ENCODE measurements at regions not wholly inside any gene's neighbourhood (a gene's known extent, or its start where the extent isn't known, plus 50 kb on each side); places are given as distances from the start of the nearest gene placed in this dataset.

DNA sequence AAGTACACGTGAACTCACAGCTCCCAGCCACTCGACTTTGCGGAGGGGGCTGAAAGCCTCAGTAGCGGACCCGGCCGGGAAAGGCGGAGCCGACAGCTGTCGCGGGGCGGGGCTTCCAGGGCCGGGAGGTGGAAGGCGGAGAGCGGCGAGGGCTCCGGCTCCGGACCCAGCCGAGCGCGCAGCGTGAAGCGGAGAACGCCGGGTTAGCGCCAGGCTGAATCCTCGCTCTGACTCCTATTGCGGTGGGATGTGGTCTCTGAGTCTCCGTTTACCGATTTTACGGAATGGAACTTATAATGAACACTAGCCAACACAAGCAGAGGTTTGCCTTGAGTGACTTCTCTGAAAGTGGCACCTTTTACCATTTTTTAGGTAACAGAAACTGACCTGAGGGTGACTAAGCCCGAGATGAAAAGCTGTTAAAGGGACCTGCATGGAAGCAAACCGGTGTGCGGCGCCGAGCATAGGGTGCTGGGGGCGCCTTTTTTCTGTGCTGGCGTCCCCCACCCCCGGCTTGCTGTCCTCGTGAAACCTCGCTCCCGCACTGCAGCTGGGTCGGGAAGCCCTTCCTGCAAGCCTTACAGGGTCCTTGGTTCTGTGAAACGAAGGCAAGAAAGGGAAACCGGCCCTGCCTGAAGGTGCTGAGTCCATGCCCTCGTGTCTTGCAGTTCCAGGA lies 72.9 kb downstream of the EN1 start:
- peak; percentile 83 for DNase-seq (ENCODE audit: low spot score)

DNA sequence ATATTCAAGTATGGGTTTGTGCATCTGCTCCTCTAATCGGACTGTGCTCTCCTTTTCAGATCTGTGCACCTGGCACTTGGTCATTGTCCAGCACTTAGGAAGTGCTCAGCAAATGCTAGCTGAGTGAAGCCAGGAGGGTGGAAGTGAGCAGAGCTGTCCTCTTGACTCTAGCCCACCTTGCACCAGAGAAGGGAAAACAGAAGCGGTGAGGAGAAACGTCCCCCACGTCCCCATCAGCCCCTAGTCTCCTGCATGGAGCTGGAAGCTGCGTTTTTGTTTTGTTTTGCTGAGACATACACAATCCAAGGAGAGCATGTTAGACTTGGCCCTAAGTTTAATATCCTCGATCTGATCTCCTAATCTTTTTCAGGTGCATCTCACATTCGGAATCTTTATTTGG lies 73.6 kb downstream of the EN1 start:
- Histone ChIP-seq H3K27ac (no peak overlapping the region), H3K4me3 (peak overlapping the region; percentile 45), H2AFZ (no peak overlapping the region), H3K27me3 (peaks cover 51% of the 10 kb centered on the region), H4K20me1 (ENCODE audit: insufficient read depth, poor library complexity, severe bottlenecking) (no peaks in the 10 kb centered on the region), H3K79me2 (no peaks in the 10 kb centered on the region), H3K9me2 (replicated peaks; ENCODE audit: insufficient read depth) (no peaks in the 10 kb centered on the region), H3K9me3 (ENCODE audit: low read depth) (no peaks in the 10 kb centered on the region), H3K4me2 (peak overlapping the region; percentile 95), H3K4me1 (ENCODE audit: insufficient read depth) (peaks cover 8% of the 10 kb centered on the region), H3K36me3 (replicated peaks; ENCODE audit: insufficient read depth, low read depth) (no peaks in the 10 kb centered on the region)
- DNase-seq (ENCODE audit: low spot score): no peak
- TF ChIP-seq, protein P1, sequence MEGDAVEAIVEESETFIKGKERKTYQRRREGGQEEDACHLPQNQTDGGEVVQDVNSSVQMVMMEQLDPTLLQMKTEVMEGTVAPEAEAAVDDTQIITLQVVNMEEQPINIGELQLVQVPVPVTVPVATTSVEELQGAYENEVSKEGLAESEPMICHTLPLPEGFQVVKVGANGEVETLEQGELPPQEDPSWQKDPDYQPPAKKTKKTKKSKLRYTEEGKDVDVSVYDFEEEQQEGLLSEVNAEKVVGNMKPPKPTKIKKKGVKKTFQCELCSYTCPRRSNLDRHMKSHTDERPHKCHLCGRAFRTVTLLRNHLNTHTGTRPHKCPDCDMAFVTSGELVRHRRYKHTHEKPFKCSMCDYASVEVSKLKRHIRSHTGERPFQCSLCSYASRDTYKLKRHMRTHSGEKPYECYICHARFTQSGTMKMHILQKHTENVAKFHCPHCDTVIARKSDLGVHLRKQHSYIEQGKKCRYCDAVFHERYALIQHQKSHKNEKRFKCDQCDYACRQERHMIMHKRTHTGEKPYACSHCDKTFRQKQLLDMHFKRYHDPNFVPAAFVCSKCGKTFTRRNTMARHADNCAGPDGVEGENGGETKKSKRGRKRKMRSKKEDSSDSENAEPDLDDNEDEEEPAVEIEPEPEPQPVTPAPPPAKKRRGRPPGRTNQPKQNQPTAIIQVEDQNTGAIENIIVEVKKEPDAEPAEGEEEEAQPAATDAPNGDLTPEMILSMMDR (IDR thresholded peaks at IDR 0.05; ENCODE audit: poor library complexity): no peak
- TF ChIP-seq EZH2 (IDR thresholded peaks at IDR 0.05; ENCODE audit: borderline replicate concordance) (no peak), EZH2phosphoT487 (IDR thresholded peaks at IDR 0.05; ENCODE audit: low read depth, severe bottlenecking, unreplicated experiment) (no peak)
- WGBS (ENCODE audit: low lambda C conversion rate, missing lambda C conversion rate): 52% methylated on average over 7 of the region's 7 CpGs

More for the DNA sequence above, 72.9 kb downstream of the EN1 start:
- Histone ChIP-seq H3K36me3 (replicated peaks; ENCODE audit: insufficient read depth, low read depth) (no peaks in the 10 kb centered on the region), H3K9me3 (ENCODE audit: low read depth) (no peaks in the 10 kb centered on the region), H3K79me2 (no peaks in the 10 kb centered on the region), H3K4me1 (ENCODE audit: insufficient read depth) (peaks cover 8% of the 10 kb centered on the region), H3K27ac (no peak overlapping the region), H3K9me2 (replicated peaks; ENCODE audit: insufficient read depth) (no peaks in the 10 kb centered on the region), H2AFZ (peak overlapping the region; percentile 73), H4K20me1 (ENCODE audit: insufficient read depth, poor library complexity, severe bottlenecking) (no peaks in the 10 kb centered on the region), H3K4me3 (peak overlapping the region; percentile 45), H3K27me3 (peaks cover 46% of the 10 kb centered on the region), H3K4me2 (peak overlapping the region; percentile 95)
- TF ChIP-seq EZH2phosphoT487 (IDR thresholded peaks at IDR 0.05; ENCODE audit: low read depth, severe bottlenecking, unreplicated experiment): no peak
- no peak for TF ChIP-seq EZH2 (IDR thresholded peaks at IDR 0.05; ENCODE audit: borderline replicate concordance)
- TF ChIP-seq, protein P1 (IDR thresholded peaks at IDR 0.05; ENCODE audit: poor library complexity): no peak
- under 1% methylated on average over 44 of the region's 45 CpGs for WGBS (ENCODE audit: low lambda C conversion rate, missing lambda C conversion rate)

DNA sequence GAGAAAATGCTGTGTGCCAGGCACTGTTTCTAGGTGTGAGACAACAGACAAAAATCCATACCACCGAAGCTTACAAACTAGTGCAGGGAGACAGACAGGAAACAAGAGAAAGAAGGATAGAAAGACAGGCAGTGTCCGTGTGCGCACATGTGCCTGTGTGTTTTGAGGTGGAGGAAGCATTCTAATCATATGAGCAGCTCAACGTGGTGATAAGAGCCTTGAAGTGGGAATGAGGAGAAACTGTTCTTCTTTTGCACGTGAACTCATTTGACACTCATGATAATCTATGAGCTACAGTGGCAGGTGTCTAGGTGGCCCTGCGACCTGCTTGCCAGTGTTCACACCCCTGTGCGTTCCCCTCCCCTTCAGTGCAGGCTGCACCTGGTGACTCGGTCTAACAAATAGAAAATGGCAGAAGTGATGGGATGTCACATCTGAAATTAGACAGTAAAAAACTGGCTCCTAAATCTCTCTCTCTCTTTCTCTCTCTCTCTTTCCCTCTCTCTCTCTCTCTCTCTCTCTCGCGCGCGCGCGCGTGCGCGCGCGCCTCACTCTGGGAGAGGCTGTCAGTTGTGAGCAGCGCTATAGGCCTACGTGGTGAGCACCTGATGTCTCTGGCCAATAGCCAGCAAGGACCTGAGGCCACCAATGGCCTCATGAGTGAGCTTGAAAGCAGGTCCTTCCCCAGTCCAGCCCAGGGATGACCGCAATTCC lies 74.8 kb downstream of the EN1 start:
- Histone ChIP-seq H3K4me1 (ENCODE audit: insufficient read depth) (peaks cover 8% of the 10 kb centered on the region), H3K36me3 (replicated peaks; ENCODE audit: insufficient read depth, low read depth) (no peaks in the 10 kb centered on the region), H3K79me2 (no peaks in the 10 kb centered on the region), H3K4me2 (no peak overlapping the region), H3K27ac (no peak overlapping the region), H3K9me3 (ENCODE audit: low read depth) (no peaks in the 10 kb centered on the region), H3K9me2 (replicated peaks; ENCODE audit: insufficient read depth) (no peaks in the 10 kb centered on the region), H3K27me3 (peaks cover 61% of the 10 kb centered on the region), H2AFZ (no peak overlapping the region), H4K20me1 (ENCODE audit: insufficient read depth, poor library complexity, severe bottlenecking) (no peaks in the 10 kb centered on the region), H3K4me3 (no peak overlapping the region)
- TF ChIP-seq EZH2 (IDR thresholded peaks at IDR 0.05; ENCODE audit: borderline replicate concordance): no peak
- no peak for TF ChIP-seq EZH2phosphoT487 (IDR thresholded peaks at IDR 0.05; ENCODE audit: low read depth, severe bottlenecking, unreplicated experiment)
- TF ChIP-seq, protein P1 (IDR thresholded peaks at IDR 0.05; ENCODE audit: poor library complexity): no peak
- WGBS (ENCODE audit: low lambda C conversion rate, missing lambda C conversion rate): 93% methylated on average over 20 of the region's 22 CpGs
- no peak for DNase-seq (ENCODE audit: low spot score)

Data from hepatocyte (in vitro differentiated cells).